CD4-positive, CD25-positive, alpha-beta regulatory T cell (primary cell): ENCODE measurements at regions not wholly inside any gene's neighbourhood (a gene's known extent, or its start where the extent isn't known, plus 50 kb on each side); places are given as distances from the start of the nearest gene placed in this dataset.
A peak's percentile ranks its signal among the peaks of the same experiment; 100 is the strongest.
"Not testable (repeated sequence)": the region's sequence is repeated elsewhere in the genome, so short reads cannot be mapped to it uniquely, and the experiment has no call there.

Experiments used
- ATAC-seq, 2 donors: fragments of 150-1000 bp; cut with Tn5 transposase; one replicate each; pipeline ENCODE4 v1.10.0; 2021; ENCODE audit warnings: low read depth in 2 of 2, moderate number of reproducible peaks in 2 of 2, moderate library complexity in 1 of 2
- DNase-seq, 3 donors: peaks; one replicate each; pipeline versions ENCODE4 v3.0.0 to v3.0.0-alpha.2; 2012 to 2022; ENCODE audit warnings: mixed read lengths in 1 of 3
- H3K27ac ChIP-seq: one replicate; pipeline ENCODE4 v1.7.0; 2013; ENCODE audit warnings: mild to moderate bottlenecking, low read length; ENCODE audit not compliant: insufficient read depth, poor library complexity, severe bottlenecking
- H3K27me3 ChIP-seq: one replicate; pipeline ENCODE4 v1.7.0; 2013; ENCODE audit warnings: low read length; ENCODE audit not compliant: control insufficient read depth, insufficient read depth
- H3K36me3 ChIP-seq: one replicate; pipeline ENCODE4 v1.7.0; 2013; ENCODE audit warnings: mild to moderate bottlenecking, low read length, moderate library complexity; ENCODE audit not compliant: control insufficient read depth, insufficient read depth
- H3K4me1 ChIP-seq: 2 replicates; pipeline ENCODE4 v1.7.0; 2013; ENCODE audit warnings: mild to moderate bottlenecking, low read length; ENCODE audit not compliant: insufficient read depth, control insufficient read depth, poor library complexity, severe bottlenecking
- H3K4me3 ChIP-seq: one replicate; pipeline ENCODE4 v1.7.0; 2013; ENCODE audit warnings: low read depth, mild to moderate bottlenecking, low read length, moderate library complexity
- H3K9me3 ChIP-seq, 2 experiments: 1 replicate in 1 of 2; 2 replicates in 1 of 2; pipeline ENCODE4 v1.7.0; 2013; ENCODE audit warnings: low read length in 2 of 2, mild to moderate bottlenecking in 1 of 2, moderate library complexity in 1 of 2; ENCODE audit not compliant: control insufficient read depth in 2 of 2
- H3K27ac Mint-ChIP-seq, 3 donors: one replicate each; pipeline ENCODE4 v1.8.0; 2020 to 2022; ENCODE audit warnings: mild to moderate bottlenecking in 3 of 3, mixed read lengths in 3 of 3, moderate library complexity in 2 of 3
- H3K27me3 Mint-ChIP-seq: one replicate; pipeline ENCODE4 v1.8.0; 2022; ENCODE audit warnings: mild to moderate bottlenecking, mixed read lengths
- H3K36me3 Mint-ChIP-seq: one replicate; pipeline ENCODE4 v1.8.0; 2020; ENCODE audit warnings: mixed read lengths
- H3K4me1 Mint-ChIP-seq, 4 donors: one replicate each; pipeline ENCODE4 v1.8.0; 2020 to 2022; ENCODE audit warnings: mixed read lengths in 4 of 4, mild to moderate bottlenecking in 1 of 4
- H3K4me3 Mint-ChIP-seq, 4 donors: one replicate each; pipeline ENCODE4 v1.8.0; 2020 to 2022; ENCODE audit warnings: mild to moderate bottlenecking in 4 of 4, mixed read lengths in 4 of 4, moderate library complexity in 3 of 4
- H3K9me3 Mint-ChIP-seq, 7 donors: one replicate each; pipeline ENCODE4 v1.8.0; 2020 to 2022; ENCODE audit warnings: mixed read lengths in 7 of 7, mild to moderate bottlenecking in 3 of 7, moderate library complexity in 2 of 7

DNA sequence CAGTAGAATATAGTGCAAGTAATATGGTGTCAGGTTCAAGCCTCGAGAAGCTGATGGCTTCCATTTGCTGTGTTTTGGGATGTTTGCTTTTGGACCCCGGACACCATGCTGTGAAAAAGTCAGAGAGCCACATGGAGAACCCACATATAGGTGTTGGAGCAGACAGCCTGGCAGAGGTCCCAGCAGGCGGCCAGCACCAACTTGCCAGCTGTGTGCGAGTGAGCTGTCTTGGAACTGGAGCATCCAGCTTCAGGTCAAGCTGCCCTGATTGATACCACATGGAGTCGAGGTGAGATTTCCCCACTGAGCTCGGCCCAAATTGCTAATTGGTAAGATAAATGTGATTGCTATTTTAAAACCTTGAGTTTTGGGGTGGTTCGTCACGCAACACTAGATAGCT, 185.7 kb upstream of the TBL1XR1 start:
- Histone ChIP-seq H3K36me3 (no peaks in the 10 kb centered on the region), H3K4me1 (no peaks in the 10 kb centered on the region), H3K9me3 (peaks cover 0 to 6% of the 10 kb centered on the region in 2 experiments), H3K27me3 (no peaks in the 10 kb centered on the region), H3K27ac (no peak overlapping the region), H3K4me3 (no peak overlapping the region)
- H3K36me3 Mint-ChIP-seq = no peaks in the 10 kb centered on the region
- H3K4me1 Mint-ChIP-seq = peaks cover 3 to 11% (median 5%) of the 10 kb centered on the region in 4 donors
- H3K27me3 Mint-ChIP-seq = no peaks in the 10 kb centered on the region
- no peak overlapping the region for H3K27ac Mint-ChIP-seq
- no peak overlapping the region for H3K4me3 Mint-ChIP-seq
- peaks cover 0 to 5% (median 2%) of the 10 kb centered on the region in 7 donors for H3K9me3 Mint-ChIP-seq
- ATAC-seq = no peak
- no peak for DNase-seq

DNA sequence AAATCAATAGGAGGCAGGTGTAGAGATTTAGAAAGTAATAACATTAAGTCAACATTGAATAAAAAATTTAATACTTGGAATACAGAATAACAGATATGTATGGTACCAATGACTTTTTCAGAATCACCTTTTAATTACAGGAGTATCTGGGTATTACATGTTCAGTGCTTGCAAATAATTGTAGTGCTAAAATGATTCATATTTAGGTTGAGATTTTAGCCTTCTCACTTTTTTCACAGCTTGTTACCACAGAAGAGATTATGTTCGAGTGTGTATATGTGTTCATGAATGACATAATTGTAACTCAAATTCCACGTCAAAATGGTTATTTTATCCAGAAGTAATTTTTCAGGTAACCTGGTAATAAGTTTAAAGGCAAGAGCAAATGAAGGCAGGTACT, 187.9 kb upstream of the TBL1XR1 start:
- ATAC-seq (no peak), DNase-seq (no peak)
- Mint-ChIP-seq H3K27me3 (no peaks in the 10 kb centered on the region), H3K4me3 (no peak overlapping the region), H3K27ac (no peak overlapping the region), H3K9me3 (peaks cover 0 to 4% (median 0%) of the 10 kb centered on the region in 7 donors), H3K36me3 (no peaks in the 10 kb centered on the region), H3K4me1 (peaks cover 0 to 5% (median 4%) of the 10 kb centered on the region in 4 donors)
- no peaks in the 10 kb centered on the region for H3K36me3 ChIP-seq
- H3K4me1 ChIP-seq = no peaks in the 10 kb centered on the region
- no peak overlapping the region for H3K27ac ChIP-seq
- no peaks in the 10 kb centered on the region for H3K27me3 ChIP-seq
- peaks cover 0 to 6% of the 10 kb centered on the region in 2 experiments for H3K9me3 ChIP-seq
- no peak overlapping the region for H3K4me3 ChIP-seq

DNA sequence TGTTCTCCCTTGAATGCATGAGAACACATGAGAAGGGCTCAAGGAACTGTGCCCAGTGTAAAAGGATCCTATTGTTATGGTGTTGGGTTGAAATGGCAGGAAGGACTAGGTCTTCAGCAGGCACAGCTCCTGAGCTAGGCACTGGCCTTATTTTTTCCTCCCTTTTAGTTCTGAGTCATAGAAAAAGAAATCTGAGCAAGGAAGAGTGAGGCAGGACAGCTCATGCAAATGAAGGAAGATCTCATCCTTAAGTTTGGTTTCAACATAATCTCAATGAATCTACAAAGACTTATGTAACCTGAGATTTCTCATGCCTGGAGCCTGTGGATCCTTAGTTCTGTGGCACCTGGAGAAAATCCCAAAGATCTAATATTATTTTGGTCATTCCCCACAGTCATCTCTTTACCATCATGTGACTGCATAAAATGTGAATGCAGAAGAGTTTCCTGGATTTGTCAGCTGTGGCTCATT, 188.6 kb upstream of the TBL1XR1 start:
- ATAC-seq = no peak
- H3K36me3 ChIP-seq = no peaks in the 10 kb centered on the region

DNA sequence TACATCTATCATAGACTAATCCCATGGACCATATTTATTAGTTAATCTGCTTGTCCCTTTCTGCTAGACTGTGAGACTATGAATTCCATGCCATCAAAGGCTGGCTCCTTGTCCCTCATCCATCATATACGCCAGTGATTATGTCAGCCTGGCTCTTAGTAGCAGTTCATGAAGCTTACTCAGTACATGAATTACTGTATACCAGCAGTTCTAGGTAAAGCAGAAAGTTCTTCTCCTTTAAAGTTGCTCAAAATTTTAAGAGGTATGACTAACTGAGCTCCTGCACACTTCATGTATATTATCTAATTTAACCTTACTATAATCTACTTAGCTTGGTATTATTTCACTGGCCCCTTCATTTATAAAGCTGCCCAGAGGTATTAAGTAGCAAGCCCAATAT, 190.9 kb upstream of the TBL1XR1 start:
- Mint-ChIP-seq H3K4me3 (no peak overlapping the region), H3K4me1 (peaks cover 0 to 5% (median 4%) of the 10 kb centered on the region in 4 donors), H3K9me3 (peaks cover 0 to 1% (median 0%) of the 10 kb centered on the region in 7 donors), H3K27ac (no peak overlapping the region), H3K36me3 (no peaks in the 10 kb centered on the region), H3K27me3 (no peaks in the 10 kb centered on the region)
- DNase-seq = no peak
- no peaks in the 10 kb centered on the region for H3K9me3 ChIP-seq
- no peak overlapping the region for H3K4me3 ChIP-seq
- no peaks in the 10 kb centered on the region for H3K27me3 ChIP-seq
- no peaks in the 10 kb centered on the region for H3K36me3 ChIP-seq
- no peak overlapping the region for H3K27ac ChIP-seq
- H3K4me1 ChIP-seq = no peaks in the 10 kb centered on the region
- no peak for ATAC-seq

More for the DNA sequence above, 188.6 kb upstream of the TBL1XR1 start:
- Mint-ChIP-seq H3K9me3 (peaks cover 0 to 2% (median 0%) of the 10 kb centered on the region in 7 donors), H3K4me3 (no peak overlapping the region), H3K27ac (no peak overlapping the region), H3K36me3 (no peaks in the 10 kb centered on the region), H3K4me1 (peaks cover 0 to 5% (median 4%) of the 10 kb centered on the region in 4 donors), H3K27me3 (no peaks in the 10 kb centered on the region)
- Histone ChIP-seq H3K4me3 (no peak overlapping the region), H3K9me3 (peaks cover 0 to 4% of the 10 kb centered on the region in 2 experiments), H3K4me1 (no peaks in the 10 kb centered on the region), H3K27ac (no peak overlapping the region), H3K27me3 (no peaks in the 10 kb centered on the region)
- no peak for DNase-seq

DNA sequence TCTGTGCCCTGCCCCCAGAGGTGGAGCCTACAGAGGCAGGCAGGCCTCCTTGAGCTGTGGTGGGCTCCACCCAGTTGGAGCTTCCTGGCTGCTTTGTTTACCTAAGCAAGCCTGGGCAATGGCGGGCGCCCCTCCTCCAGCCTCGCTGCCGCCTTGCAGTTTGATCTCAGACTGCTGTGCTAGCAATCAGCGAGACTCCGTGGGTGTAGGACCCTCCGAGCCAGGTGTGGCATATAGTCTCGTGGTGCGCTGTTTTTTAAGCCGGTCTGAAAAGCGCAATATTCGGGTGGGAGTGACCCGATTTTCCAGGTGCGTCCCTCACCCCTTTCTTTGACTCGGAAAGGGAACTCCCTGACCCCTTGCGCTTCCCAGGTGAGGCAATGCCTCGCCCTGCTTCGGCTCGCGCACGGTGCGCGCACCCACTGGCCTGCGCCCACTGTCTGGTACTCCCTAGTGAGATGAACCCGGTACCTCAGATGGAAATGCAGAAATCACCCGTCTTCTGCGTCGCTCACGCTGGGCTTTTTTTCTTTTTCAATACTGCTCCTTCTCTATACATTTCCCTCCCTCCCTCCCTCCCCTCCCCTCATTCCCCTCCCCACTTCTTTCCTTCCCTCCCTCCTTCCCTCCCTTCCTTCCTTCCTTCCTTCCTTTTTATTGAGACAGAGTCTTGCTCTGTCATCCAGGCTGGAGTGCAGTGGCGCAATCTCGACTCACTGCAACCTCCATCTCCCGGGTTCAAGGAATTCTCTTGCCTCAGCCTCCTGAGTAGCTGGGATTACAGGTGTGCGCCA, 197.1 kb upstream of the TBL1XR1 start:
- peak overlapping the region in 3 of 4 donors; percentile 21 to 61 (median 48) for H3K4me3 Mint-ChIP-seq
- not testable (repeated sequence) for H3K27me3 ChIP-seq, H3K4me3 ChIP-seq, H3K9me3 ChIP-seq, DNase-seq, ATAC-seq, H3K27me3 Mint-ChIP-seq, H3K36me3 ChIP-seq, H3K36me3 Mint-ChIP-seq, H3K9me3 Mint-ChIP-seq, H3K4me1 ChIP-seq, H3K27ac ChIP-seq
- peak overlapping the region in 1 of 3 donors; percentile 72 for H3K27ac Mint-ChIP-seq
- H3K4me1 Mint-ChIP-seq = peaks cover 4 to 13% (median 10%) of the 10 kb centered on the region in 4 donors

DNA sequence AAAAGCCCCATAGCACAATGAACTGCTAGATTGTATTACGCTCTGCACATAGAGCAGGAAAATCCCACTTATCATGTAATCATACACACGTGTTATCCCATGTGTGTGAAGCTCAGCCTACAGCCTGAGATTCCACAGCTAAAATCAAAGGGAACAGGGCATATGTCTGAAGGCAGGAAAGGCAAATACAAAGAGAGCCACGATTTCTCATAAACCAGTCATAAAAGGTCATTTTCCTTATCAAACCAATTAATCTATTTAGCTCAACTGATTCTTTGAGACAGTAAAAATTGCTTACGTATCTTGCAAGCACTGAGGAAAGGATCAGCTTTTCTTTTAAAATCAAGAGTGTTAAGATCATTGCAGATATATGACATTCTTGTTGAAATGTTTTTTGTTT, 199.5 kb upstream of the TBL1XR1 start:
- Histone ChIP-seq H3K27me3 (no peaks in the 10 kb centered on the region), H3K36me3 (no peaks in the 10 kb centered on the region), H3K9me3 (no peaks in the 10 kb centered on the region), H3K4me1 (no peaks in the 10 kb centered on the region), H3K4me3 (no peak overlapping the region), H3K27ac (no peak overlapping the region)
- DNase-seq = no peak
- H3K9me3 Mint-ChIP-seq = peaks cover 0 to 1% (median 0%) of the 10 kb centered on the region in 7 donors
- H3K4me3 Mint-ChIP-seq = no peak overlapping the region
- peaks cover 4% of the 10 kb centered on the region for H3K27me3 Mint-ChIP-seq
- ATAC-seq = no peak
- H3K4me1 Mint-ChIP-seq = peaks cover 4 to 15% (median 11%) of the 10 kb centered on the region in 4 donors
- H3K27ac Mint-ChIP-seq = no peak overlapping the region
- peaks cover 4% of the 10 kb centered on the region for H3K36me3 Mint-ChIP-seq

DNA sequence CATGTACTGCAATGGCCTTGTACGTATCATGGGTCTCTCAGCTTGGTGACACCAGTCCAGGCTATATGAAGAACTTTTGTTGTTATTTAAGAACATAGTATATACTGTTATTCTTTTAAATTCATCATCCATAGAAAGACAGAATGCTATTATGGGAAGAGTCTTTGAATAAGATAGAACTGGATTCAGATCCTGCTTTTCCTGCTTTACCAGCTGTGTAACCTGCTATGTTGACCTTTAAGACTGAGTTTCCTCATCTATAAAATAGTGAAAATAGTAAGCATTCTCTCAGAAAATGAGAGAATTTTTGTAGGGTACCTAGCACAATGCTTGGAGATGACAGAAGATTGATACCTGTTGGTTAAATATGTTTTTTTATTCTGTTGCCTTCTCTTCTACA, 204.1 kb upstream of the TBL1XR1 start:
- Histone ChIP-seq H3K27ac (no peak overlapping the region), H3K4me1 (no peaks in the 10 kb centered on the region), H3K27me3 (no peaks in the 10 kb centered on the region), H3K4me3 (no peak overlapping the region), H3K9me3 (no peaks in the 10 kb centered on the region), H3K36me3 (no peaks in the 10 kb centered on the region)
- H3K9me3 Mint-ChIP-seq = no peaks in the 10 kb centered on the region
- DNase-seq = no peak
- no peak for ATAC-seq
- peaks cover 4% of the 10 kb centered on the region for H3K36me3 Mint-ChIP-seq
- H3K4me1 Mint-ChIP-seq = peaks cover 5 to 19% (median 8%) of the 10 kb centered on the region in 4 donors
- H3K27ac Mint-ChIP-seq = no peak overlapping the region
- H3K4me3 Mint-ChIP-seq = no peak overlapping the region
- peaks cover under 1% of the 10 kb centered on the region for H3K27me3 Mint-ChIP-seq

DNA sequence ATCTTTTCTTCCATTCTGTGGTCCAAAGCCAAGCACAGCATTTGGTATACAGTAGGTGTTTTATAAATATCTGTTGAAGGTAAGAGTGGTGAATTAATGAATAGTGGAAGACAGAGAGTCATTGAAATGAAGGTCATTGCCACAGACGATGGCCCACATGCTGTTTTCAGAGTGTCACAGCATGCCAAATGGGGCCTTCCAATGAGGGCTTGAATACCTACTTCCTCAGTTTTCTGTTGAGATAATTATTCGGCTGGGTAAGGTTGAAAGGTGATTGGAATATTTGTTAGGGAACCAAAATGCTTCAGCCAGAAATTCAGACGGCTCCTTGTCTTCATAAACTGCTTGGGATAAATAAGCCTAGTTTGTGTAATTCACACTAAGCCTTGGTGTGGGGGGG, 205.3 kb upstream of the TBL1XR1 start:
- no peaks in the 10 kb centered on the region for H3K9me3 ChIP-seq
- no peaks in the 10 kb centered on the region for H3K27me3 ChIP-seq
- H3K27ac Mint-ChIP-seq = no peak overlapping the region
- no peaks in the 10 kb centered on the region for H3K27me3 Mint-ChIP-seq
- no peaks in the 10 kb centered on the region for H3K36me3 ChIP-seq
- H3K36me3 Mint-ChIP-seq = peaks cover 4% of the 10 kb centered on the region
- ATAC-seq (no peak), DNase-seq (no peak)
- H3K4me3 Mint-ChIP-seq = no peak overlapping the region
- peaks cover 2 to 16% (median 9%) of the 10 kb centered on the region in 4 donors for H3K4me1 Mint-ChIP-seq
- no peak overlapping the region for H3K4me3 ChIP-seq
- H3K27ac ChIP-seq = no peak overlapping the region
- H3K9me3 Mint-ChIP-seq = no peaks in the 10 kb centered on the region
- no peaks in the 10 kb centered on the region for H3K4me1 ChIP-seq
